Activated naive CD8-positive, alpha-beta T cell treated with anti-CD3 and anti-CD28 coated beads for 36 hours (primary cell): ENCODE measurements at regions not wholly inside any gene's neighbourhood (a gene's known extent, or its start where the extent isn't known, plus 50 kb on each side); places are given as distances from the start of the nearest gene placed in this dataset.

Source experiments
- DNase-seq: peaks from one replicate; pipeline ENCODE4 v3.0.0; 2021
- H3K27ac Mint-ChIP-seq: one replicate; pipeline ENCODE4 v1.8.0; 2022; ENCODE audit warnings: mild to moderate bottlenecking, moderate library complexity, mixed read lengths
- H3K27me3 Mint-ChIP-seq: one replicate; pipeline ENCODE4 v1.8.0; 2022; ENCODE audit warnings: mild to moderate bottlenecking, mixed read lengths
- H3K36me3 Mint-ChIP-seq: one replicate; pipeline ENCODE4 v1.8.0; 2021; ENCODE audit warnings: mild to moderate bottlenecking, mixed read lengths
- H3K4me1 Mint-ChIP-seq: one replicate; pipeline ENCODE4 v1.8.0; 2021; ENCODE audit warnings: mixed read lengths
- H3K4me3 Mint-ChIP-seq: one replicate; pipeline ENCODE4 v1.8.0; 2022; ENCODE audit warnings: mild to moderate bottlenecking, moderate library complexity, mixed read lengths
- H3K9me3 Mint-ChIP-seq: one replicate; pipeline ENCODE4 v1.8.0; 2022; ENCODE audit warnings: mixed read lengths

- no peak overlapping the region for H3K27ac Mint-ChIP-seq
- peaks cover 79% of the 10 kb centered on the region for H3K4me1 Mint-ChIP-seq
- no peaks in the 10 kb centered on the region for H3K27me3 Mint-ChIP-seq
- H3K9me3 Mint-ChIP-seq = peaks cover under 1% of the 10 kb centered on the region
- H3K36me3 Mint-ChIP-seq = peaks cover 17% of the 10 kb centered on the region
- no peak for DNase-seq
- H3K4me3 Mint-ChIP-seq = no peak overlapping the region
Measured at GRCh38 chr7:50203521-50203920, 101.0 kb upstream of the IKZF1 start.

GRCh38 chr7:50202052-50202555 lies 102.4 kb upstream of the IKZF1 start:
- Mint-ChIP-seq H3K9me3 (no peaks in the 10 kb centered on the region), H3K4me3 (no peak overlapping the region), H3K27ac (no peak overlapping the region), H3K27me3 (no peaks in the 10 kb centered on the region), H3K36me3 (peaks cover 8% of the 10 kb centered on the region), H3K4me1 (peaks cover 77% of the 10 kb centered on the region)
- DNase-seq = no peak

DNA sequence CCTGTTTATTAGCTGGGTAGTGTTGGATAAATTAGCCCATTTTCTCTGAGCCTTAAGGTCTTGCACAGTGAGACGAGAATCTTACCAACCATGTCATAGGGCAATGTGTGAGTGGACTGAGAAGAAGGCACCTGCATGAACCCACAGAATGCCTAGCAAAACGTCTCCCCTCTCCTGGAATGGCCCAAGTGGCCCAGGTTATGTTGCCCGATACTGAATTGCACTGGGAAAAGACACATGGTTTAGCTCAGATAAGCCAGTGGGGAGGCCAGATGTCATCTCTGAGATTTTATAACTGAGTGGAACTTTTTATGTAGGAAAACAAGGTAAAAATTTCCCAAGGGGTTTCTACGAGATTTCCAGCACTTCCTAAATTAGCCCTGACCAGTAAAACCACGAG lies 104.7 kb upstream of the IKZF1 start:
- Mint-ChIP-seq H3K4me3 (no peak overlapping the region), H3K27ac (no peak overlapping the region), H3K9me3 (no peaks in the 10 kb centered on the region), H3K4me1 (peaks cover 60% of the 10 kb centered on the region), H3K36me3 (peaks cover 6% of the 10 kb centered on the region), H3K27me3 (peaks cover 4% of the 10 kb centered on the region)
- DNase-seq = no peak

- H3K27ac Mint-ChIP-seq = peak overlapping the region; percentile 72
- peaks cover 6% of the 10 kb centered on the region for H3K36me3 Mint-ChIP-seq
- no peaks in the 10 kb centered on the region for H3K9me3 Mint-ChIP-seq
- peaks cover 40% of the 10 kb centered on the region for H3K4me1 Mint-ChIP-seq
- H3K4me3 Mint-ChIP-seq = no peak overlapping the region
- peak; percentile 78 for DNase-seq
- H3K27me3 Mint-ChIP-seq = peaks cover 4% of the 10 kb centered on the region
Measured at GRCh38 chr7:50197549-50197948, 104.5 kb upstream of the ZPBP start.

GRCh38 chr7:50196719-50197118 lies 103.7 kb upstream of the ZPBP start:
- peaks cover 2% of the 10 kb centered on the region for H3K36me3 Mint-ChIP-seq
- H3K4me3 Mint-ChIP-seq = no peak overlapping the region
- peaks cover 36% of the 10 kb centered on the region for H3K4me1 Mint-ChIP-seq

GRCh38 chr7:50190776-50191175 lies 97.7 kb upstream of the ZPBP start:
- H3K9me3 Mint-ChIP-seq = peaks cover 22% of the 10 kb centered on the region
- peaks cover 2% of the 10 kb centered on the region for H3K27me3 Mint-ChIP-seq
- peaks cover 6% of the 10 kb centered on the region for H3K36me3 Mint-ChIP-seq
- H3K4me3 Mint-ChIP-seq = no peak overlapping the region
- no peak overlapping the region for H3K27ac Mint-ChIP-seq
- DNase-seq = no peak
- H3K4me1 Mint-ChIP-seq = peaks cover 7% of the 10 kb centered on the region

More at GRCh38 chr7:50196719-50197118, 103.7 kb upstream of the ZPBP start:
- Mint-ChIP-seq H3K9me3 (no peaks in the 10 kb centered on the region), H3K27me3 (peaks cover 4% of the 10 kb centered on the region), H3K27ac (peak overlapping the region; percentile 72)
- DNase-seq = no peak

- Mint-ChIP-seq H3K4me3 (no peak overlapping the region), H3K27ac (no peak overlapping the region), H3K27me3 (no peaks in the 10 kb centered on the region), H3K9me3 (peaks cover 22% of the 10 kb centered on the region), H3K36me3 (peaks cover 6% of the 10 kb centered on the region), H3K4me1 (peaks cover 7% of the 10 kb centered on the region)
- DNase-seq = no peak
Measured at GRCh38 chr7:50189371-50189770, 96.3 kb upstream of the ZPBP start.

GRCh38 chr7:50185951-50186682 lies 93.1 kb upstream of the ZPBP start:
- Mint-ChIP-seq H3K27me3 (no peaks in the 10 kb centered on the region), H3K36me3 (peaks cover 6% of the 10 kb centered on the region), H3K4me1 (peaks cover 7% of the 10 kb centered on the region), H3K27ac (no peak overlapping the region), H3K4me3 (no peak overlapping the region), H3K9me3 (peaks cover 22% of the 10 kb centered on the region)
- no peak for DNase-seq

- DNase-seq = no peak
- Mint-ChIP-seq H3K4me3 (no peak overlapping the region), H3K27me3 (no peaks in the 10 kb centered on the region), H3K27ac (no peak overlapping the region), H3K36me3 (peaks cover 6% of the 10 kb centered on the region), H3K4me1 (peaks cover 7% of the 10 kb centered on the region), H3K9me3 (peaks cover 16% of the 10 kb centered on the region)
Measured at GRCh38 chr7:50185208-50185607, 92.2 kb upstream of the ZPBP start.

GRCh38 chr7:50184271-50184990 lies 91.4 kb upstream of the ZPBP start:
- peaks cover 9% of the 10 kb centered on the region for H3K9me3 Mint-ChIP-seq
- H3K27ac Mint-ChIP-seq = no peak overlapping the region

DNA sequence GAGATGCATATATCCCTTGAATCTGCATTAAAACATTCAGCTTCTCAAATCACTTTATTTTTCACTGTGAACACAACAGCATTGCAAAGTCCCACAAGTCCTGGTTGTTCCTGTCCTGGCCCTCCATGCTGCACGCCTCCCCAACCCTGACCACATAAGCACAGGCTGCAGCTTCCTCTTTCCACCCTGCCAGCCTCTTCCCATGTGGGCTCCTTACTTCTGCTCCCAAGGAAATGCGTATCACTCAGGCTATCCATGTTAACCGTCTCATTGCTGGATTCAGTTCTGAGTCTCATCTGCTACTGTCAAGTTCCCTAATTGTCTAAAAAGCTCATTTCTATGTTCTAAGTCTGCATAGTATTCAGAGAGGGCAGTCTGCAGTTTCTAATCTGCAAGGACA lies 89.7 kb upstream of the ZPBP start:
- Mint-ChIP-seq H3K4me1 (no peaks in the 10 kb centered on the region), H3K27me3 (no peaks in the 10 kb centered on the region), H3K36me3 (no peaks in the 10 kb centered on the region), H3K9me3 (no peaks in the 10 kb centered on the region), H3K4me3 (no peak overlapping the region), H3K27ac (no peak overlapping the region)
- no peak for DNase-seq

More at GRCh38 chr7:50184271-50184990, 91.4 kb upstream of the ZPBP start:
- peaks cover 2% of the 10 kb centered on the region for H3K4me1 Mint-ChIP-seq
- no peak for DNase-seq
- no peaks in the 10 kb centered on the region for H3K27me3 Mint-ChIP-seq
- H3K36me3 Mint-ChIP-seq = peaks cover under 1% of the 10 kb centered on the region
- no peak overlapping the region for H3K4me3 Mint-ChIP-seq

- Mint-ChIP-seq H3K36me3 (no peaks in the 10 kb centered on the region), H3K4me1 (no peaks in the 10 kb centered on the region), H3K27me3 (no peaks in the 10 kb centered on the region), H3K9me3 (no peaks in the 10 kb centered on the region), H3K4me3 (no peak overlapping the region), H3K27ac (no peak overlapping the region)
- DNase-seq = no peak
Measured at GRCh38 chr7:50181081-50181480, 88.0 kb upstream of the ZPBP start.

GRCh38 chr7:50178166-50178565 lies 85.1 kb upstream of the ZPBP start:
- Mint-ChIP-seq H3K27ac (no peak overlapping the region), H3K27me3 (no peaks in the 10 kb centered on the region), H3K4me3 (no peak overlapping the region), H3K9me3 (no peaks in the 10 kb centered on the region), H3K36me3 (no peaks in the 10 kb centered on the region), H3K4me1 (no peaks in the 10 kb centered on the region)
- DNase-seq = no peak

DNA sequence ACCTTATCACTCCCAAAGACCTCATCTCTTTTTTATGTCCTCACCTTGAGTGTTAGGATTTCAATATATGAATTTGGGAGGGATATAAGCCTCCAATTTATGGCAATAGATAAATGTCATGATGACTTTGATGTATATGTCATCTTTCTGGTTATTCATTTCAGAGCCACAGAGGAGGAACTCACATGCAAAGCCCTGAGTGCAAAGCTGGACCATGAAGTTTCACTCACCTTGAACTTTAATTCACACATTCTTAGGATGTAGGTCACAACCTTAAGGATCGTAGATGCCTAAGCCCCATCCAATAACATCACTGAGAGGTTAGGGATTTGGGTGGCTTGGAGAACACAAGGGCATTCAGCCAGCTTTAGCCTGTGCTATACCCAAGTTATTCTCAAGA lies 81.9 kb upstream of the ZPBP start:
- Mint-ChIP-seq H3K27ac (no peak overlapping the region), H3K4me3 (no peak overlapping the region), H3K36me3 (no peaks in the 10 kb centered on the region), H3K4me1 (no peaks in the 10 kb centered on the region), H3K9me3 (no peaks in the 10 kb centered on the region), H3K27me3 (no peaks in the 10 kb centered on the region)
- DNase-seq = no peak

DNA sequence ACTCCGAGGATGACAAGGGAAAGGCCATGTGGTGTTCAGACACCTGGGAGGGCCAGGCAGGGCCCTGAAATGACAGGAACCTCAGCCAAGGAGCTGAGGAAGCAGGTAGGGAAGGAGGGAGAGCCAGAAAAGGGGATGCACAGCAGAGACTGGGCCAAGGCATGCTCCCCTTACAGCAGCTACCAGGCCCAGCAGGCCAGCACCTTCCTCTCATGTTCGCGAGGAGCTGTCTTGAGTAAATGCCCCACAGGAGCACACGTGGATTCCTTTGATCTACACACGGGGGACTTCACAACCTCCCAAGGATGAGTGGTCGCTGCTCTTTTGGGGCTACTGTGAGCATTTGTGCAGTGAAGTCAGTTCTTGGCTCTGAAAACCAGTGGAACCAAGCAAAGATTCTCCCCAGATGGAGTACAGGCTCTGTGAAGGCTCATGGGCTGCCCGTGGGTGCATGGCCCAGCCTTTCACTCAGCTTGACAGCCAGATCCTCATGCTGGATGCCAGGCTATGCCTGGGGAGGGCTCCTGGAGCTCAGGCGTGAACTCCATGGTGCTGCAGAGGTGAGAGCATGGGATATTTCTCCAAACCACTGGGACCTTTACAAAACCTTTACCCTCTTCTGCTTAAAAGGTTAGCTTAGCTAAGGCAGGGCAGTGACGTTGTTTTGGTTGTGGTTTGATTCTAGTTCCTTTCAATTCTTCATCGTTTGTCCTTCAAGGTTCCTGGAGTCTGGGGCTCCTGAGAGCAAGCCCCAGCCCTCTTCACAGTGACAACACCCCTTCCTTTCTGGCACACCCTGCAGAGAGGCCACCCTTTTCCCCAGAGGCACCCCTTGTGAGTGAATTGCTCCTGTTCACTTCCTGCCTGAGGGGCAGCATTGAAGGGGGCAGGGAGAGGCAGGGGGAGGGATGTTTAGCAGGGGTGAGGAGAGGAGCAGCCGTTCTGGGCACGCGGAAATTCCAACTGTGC lies 74.2 kb upstream of the ZPBP start:
- Mint-ChIP-seq H3K36me3 (no peaks in the 10 kb centered on the region), H3K4me3 (no peak overlapping the region), H3K4me1 (peaks cover 50% of the 10 kb centered on the region), H3K9me3 (peaks cover 1% of the 10 kb centered on the region), H3K27me3 (no peaks in the 10 kb centered on the region), H3K27ac (peak overlapping the region; percentile 90)
- peak; percentile 55 for DNase-seq
